Heart left ventricle (tissue), 16 donors: ENCODE measurements at regions not wholly inside any gene's neighbourhood (a gene's known extent, or its start where the extent isn't known, plus 50 kb on each side); places are given as distances from the start of the nearest gene placed in this dataset.

Experiments used
- ATAC-seq, 4 donors: fragments of 200-7000 bp; cut with Tn5 transposase; one replicate each; pipeline ENCODE4 v1.9.1; 2020 to 2022; ENCODE audit warnings: moderate library complexity in 4 of 4, mild to moderate bottlenecking in 3 of 4, moderate number of reproducible peaks in 1 of 4
- DNase-seq, 5 donors: peaks; one replicate each; pipeline ENCODE4 v3.0.0-alpha.2; 2020
- H3K27ac ChIP-seq, 12 donors: fragments of 200-600 bp; sonication (generic) in 4 of 12; one replicate each; pipeline versions ENCODE4 v1.5.0 to v1.8.0; 2016 to 2022; ENCODE audit warnings: mild to moderate bottlenecking in 2 of 12
- H3K27me3 ChIP-seq, 9 donors: fragments of 200-600 bp; sonication (generic) in 2 of 9; one replicate each; pipeline versions ENCODE4 v1.5.1 to v1.8.0; 2016 to 2022; ENCODE audit warnings: mild to moderate bottlenecking in 3 of 9
- H3K36me3 ChIP-seq, 9 donors: fragments of 200-600 bp; sonication (generic) in 2 of 9; one replicate each; pipeline versions ENCODE4 v1.5.0 to v1.8.0; 2018 to 2022; ENCODE audit warnings: mild to moderate bottlenecking in 2 of 9
- H3K4me1 ChIP-seq, 12 donors: fragments of 200-600 bp; sonication (generic) in 4 of 12; one replicate each; pipeline versions ENCODE4 v1.5.0 to v1.8.0; 2016 to 2022; ENCODE audit warnings: mild to moderate bottlenecking in 3 of 12
- H3K4me3 ChIP-seq, 12 donors: fragments of 200-600 bp; sonication (generic) in 4 of 12; one replicate each; pipeline versions ENCODE4 v1.5.0 to v1.8.0; 2017 to 2022; ENCODE audit warnings: mild to moderate bottlenecking in 9 of 12, moderate library complexity in 4 of 12
- H3K9me3 ChIP-seq, 12 donors: fragments of 200-600 bp; sonication (generic) in 4 of 12; one replicate each; pipeline versions ENCODE4 v1.5.0 to v1.8.0; 2016 to 2022; ENCODE audit warnings: mild to moderate bottlenecking in 1 of 12
- CTCF ChIP-seq, 12 donors: fragments of 200-600 bp; sonication (generic) in 4 of 12; IDR thresholded peaks; one replicate each; pipeline versions ENCODE4 v1.5.0 to v1.8.0; 2018 to 2022; ENCODE audit warnings: antibody characterized with exemption in 12 of 12, mild to moderate bottlenecking in 5 of 12
- POLR2A ChIP-seq, 2 donors: fragments of 450-650 bp; IDR thresholded peaks; one replicate each; pipeline ENCODE4 v1.6.1; 2017; ENCODE audit warnings: antibody characterized with exemption in 2 of 2, mild to moderate bottlenecking in 2 of 2, moderate library complexity in 2 of 2
- WGBS, 4 donors: extraction: QIAGEN DNeasy Blood & Tissue Kit in 2 of 4; methylation state at CpG; one replicate each; pipeline versions ENCODE4 v1.1.5 to v1.1.7; 2013 to 2018; 5-methylcytosine and 5-hydroxymethylcytosine counted together
- intact Hi-C, 10 donors: fragments of 100-400 bp; cut with DNase I; formaldehyde crosslinking; loops; one replicate each; pipeline versions ENCODE4 v1.11.1 to v1.14.2; 2022
- donor health status: ischemic (EF 13 %, LVEDD 7.1; RV severe dilation, severe dysfunction).
- donor health status: healthy with polysubstance abuse.
- donor health status: DM: no; HTN: yes; CAD: no.
- donor health status: DM: no; HTN: no; CAD: no.
- donor health status: ischemic (EF 25% LVEDD 6.9; RV normal size, moderate dysfunction).
- donor health status: ischemic (EF 25% LVEDD 5.7; RV mildly dilated, moderate dysfunction).
- donor health status: healthy.
- donor health status: DM: yes; HTN: yes; CAD: no.
- donor health status: ischemic (EF 35%, LVEDD 5.7; RV mildly dilated, moderate dysfunction).
- donor health status: nonischemic (EF 11% LVEDD 7.7; RV severe dilation, severe dysfunction).
- donor health status: DM: yes; HTN: yes; CAD: no.
- donor health status: PGD.
- donor health status: ischemic (EF 29% LVEDD 5.4; RV normal size, mild dysfunction).
- donor health status: nonischemic (EF 23%, LVEDD 6.1; RV moderate dilation, normal function).

GRCh38 chr10:9302140-9302746 lies 1247.8 kb downstream of the GATA3 start:
- Histone ChIP-seq H3K9me3 (no peaks in the 10 kb centered on the region), H3K27me3 (peaks cover 0 to 5% (median 0%) of the 10 kb centered on the region in 9 donors), H3K4me3 (no peak overlapping the region), H3K36me3 (no peaks in the 10 kb centered on the region), H3K27ac (no peak overlapping the region), H3K4me1 (no peaks in the 10 kb centered on the region)
- WGBS, 4 donors = 29 to 40% (median 34%) methylated on average over 3 of the region's 3 CpGs
- intact Hi-C loops = loop anchor here (5.0 to 10.0 kb wide), 4 partner anchors 1427 to 1775 kb away; no protein-coding TSS in a partner anchor
- peak in 1 of 4 donors; percentile 45 for ATAC-seq
- TF ChIP-seq POLR2A (IDR thresholded peaks at IDR 0.05) = no peak
- TF ChIP-seq CTCF (IDR thresholded peaks at IDR 0.05) = peak; percentile 14 to 56 (median 44)
- no peak for DNase-seq

- Histone ChIP-seq H3K27me3 (peaks cover 0 to 10% (median 0%) of the 10 kb centered on the region in 9 donors), H3K27ac (no peak overlapping the region), H3K9me3 (no peaks in the 10 kb centered on the region), H3K36me3 (no peaks in the 10 kb centered on the region), H3K4me3 (no peak overlapping the region), H3K4me1 (no peaks in the 10 kb centered on the region)
- no peak for ATAC-seq
- TF ChIP-seq CTCF (IDR thresholded peaks at IDR 0.05) (peak in 8 of 12 donors; percentile 17 to 47 (median 36)), POLR2A (IDR thresholded peaks at IDR 0.05) (no peak)
- 69 to 75% (median 73%) methylated on average over 6 of the region's 6 CpGs for WGBS, 4 donors
- intact Hi-C loops = loop anchor here in 4 of 10 donors (10.0 kb wide), 2 partner anchors 1430 to 1550 kb away; no protein-coding TSS in a partner anchor
- DNase-seq = no peak
Measured at GRCh38 chr10:9305018-9305655, 1250.6 kb downstream of the GATA3 start.

GRCh38 chr10:9311702-9312499 lies 1257.4 kb downstream of the GATA3 start:
- 43 to 61% (median 57%) methylated on average over 4 of the region's 4 CpGs for WGBS, 4 donors
- TF ChIP-seq CTCF (IDR thresholded peaks at IDR 0.05) (peak in 2 of 12 donors; percentile 9 to 21), POLR2A (IDR thresholded peaks at IDR 0.05) (no peak)
- ATAC-seq (no peak), DNase-seq (no peak)
- intact Hi-C loops = no loop called here
- Histone ChIP-seq H3K4me1 (no peaks in the 10 kb centered on the region), H3K27ac (no peak overlapping the region), H3K27me3 (peaks cover 0 to 17% (median 0%) of the 10 kb centered on the region in 9 donors), H3K36me3 (no peaks in the 10 kb centered on the region), H3K9me3 (no peaks in the 10 kb centered on the region), H3K4me3 (no peak overlapping the region)

- no peaks in the 10 kb centered on the region for H3K4me1 ChIP-seq
- H3K9me3 ChIP-seq = no peaks in the 10 kb centered on the region
- no peak for DNase-seq
- H3K4me3 ChIP-seq = no peak overlapping the region
- peaks cover 0 to 7% (median 0%) of the 10 kb centered on the region in 9 donors for H3K27me3 ChIP-seq
- no peak for TF ChIP-seq POLR2A (IDR thresholded peaks at IDR 0.05)
- intact Hi-C loops = no loop called here
- no peaks in the 10 kb centered on the region for H3K36me3 ChIP-seq
- no peak for ATAC-seq
- H3K27ac ChIP-seq = no peak overlapping the region
Measured at GRCh38 chr10:9315292-9315691, 1260.8 kb downstream of the GATA3 start.
